Ishikawa (cell line): ENCODE measurements at regions not wholly inside any gene's neighbourhood (a gene's known extent, or its start where the extent isn't known, plus 50 kb on each side); places are given as distances from the start of the nearest gene placed in this dataset.

Experiments
- EGR1 ChIP-seq: IDR thresholded peaks from 2 replicates; pipeline ENCODE4 v1.6.1; 2012
- EP300 ChIP-seq: IDR thresholded peaks from 2 replicates; pipeline ENCODE4 v1.6.1; 2012; ENCODE audit warnings: borderline replicate concordance
- MAX ChIP-seq: IDR thresholded peaks from 2 replicates; pipeline ENCODE4 v1.6.1; 2012
- NFIC ChIP-seq: IDR thresholded peaks from 2 replicates; pipeline ENCODE4 v1.6.1; 2012
- RAD21 ChIP-seq: IDR thresholded peaks from 2 replicates; pipeline ENCODE4 v1.6.1; 2012; ENCODE audit warnings: low read depth
- TAF1 ChIP-seq: IDR thresholded peaks from 2 replicates; pipeline ENCODE4 v1.6.1; 2012; ENCODE audit warnings: low read depth, mild to moderate bottlenecking
- TCF12 ChIP-seq: IDR thresholded peaks from 2 replicates; pipeline ENCODE4 v1.6.1; 2012; ENCODE audit warnings: low read depth
- TEAD4 ChIP-seq: IDR thresholded peaks from 2 replicates; pipeline ENCODE4 v1.6.1; 2012
- YY1 ChIP-seq: IDR thresholded peaks from 2 replicates; pipeline ENCODE4 v1.6.1; 2012; ENCODE audit warnings: low read depth
- ZBTB7A ChIP-seq: IDR thresholded peaks from 2 replicates; pipeline ENCODE4 v1.6.1; 2012; ENCODE audit warnings: low read depth
- TF ChIP-seq, protein P1 (sequence below): IDR thresholded peaks from 2 replicates; pipeline ENCODE4 v1.6.1; 2012; ENCODE audit warnings: low read depth, mild to moderate bottlenecking

GRCh38 chr14:36383767-36384431 is 63.5 kb upstream of the MBIP start:
- TF ChIP-seq TEAD4: no peak
- TF ChIP-seq TAF1: no peak
- no peak for TF ChIP-seq ZBTB7A
- no peak for TF ChIP-seq EP300
- TF ChIP-seq EGR1: no peak
- TF ChIP-seq TCF12: no peak
- no peak for TF ChIP-seq MAX
- no peak for TF ChIP-seq YY1
- TF ChIP-seq NFIC: no peak
- no peak for TF ChIP-seq RAD21
- TF ChIP-seq, protein P1, sequence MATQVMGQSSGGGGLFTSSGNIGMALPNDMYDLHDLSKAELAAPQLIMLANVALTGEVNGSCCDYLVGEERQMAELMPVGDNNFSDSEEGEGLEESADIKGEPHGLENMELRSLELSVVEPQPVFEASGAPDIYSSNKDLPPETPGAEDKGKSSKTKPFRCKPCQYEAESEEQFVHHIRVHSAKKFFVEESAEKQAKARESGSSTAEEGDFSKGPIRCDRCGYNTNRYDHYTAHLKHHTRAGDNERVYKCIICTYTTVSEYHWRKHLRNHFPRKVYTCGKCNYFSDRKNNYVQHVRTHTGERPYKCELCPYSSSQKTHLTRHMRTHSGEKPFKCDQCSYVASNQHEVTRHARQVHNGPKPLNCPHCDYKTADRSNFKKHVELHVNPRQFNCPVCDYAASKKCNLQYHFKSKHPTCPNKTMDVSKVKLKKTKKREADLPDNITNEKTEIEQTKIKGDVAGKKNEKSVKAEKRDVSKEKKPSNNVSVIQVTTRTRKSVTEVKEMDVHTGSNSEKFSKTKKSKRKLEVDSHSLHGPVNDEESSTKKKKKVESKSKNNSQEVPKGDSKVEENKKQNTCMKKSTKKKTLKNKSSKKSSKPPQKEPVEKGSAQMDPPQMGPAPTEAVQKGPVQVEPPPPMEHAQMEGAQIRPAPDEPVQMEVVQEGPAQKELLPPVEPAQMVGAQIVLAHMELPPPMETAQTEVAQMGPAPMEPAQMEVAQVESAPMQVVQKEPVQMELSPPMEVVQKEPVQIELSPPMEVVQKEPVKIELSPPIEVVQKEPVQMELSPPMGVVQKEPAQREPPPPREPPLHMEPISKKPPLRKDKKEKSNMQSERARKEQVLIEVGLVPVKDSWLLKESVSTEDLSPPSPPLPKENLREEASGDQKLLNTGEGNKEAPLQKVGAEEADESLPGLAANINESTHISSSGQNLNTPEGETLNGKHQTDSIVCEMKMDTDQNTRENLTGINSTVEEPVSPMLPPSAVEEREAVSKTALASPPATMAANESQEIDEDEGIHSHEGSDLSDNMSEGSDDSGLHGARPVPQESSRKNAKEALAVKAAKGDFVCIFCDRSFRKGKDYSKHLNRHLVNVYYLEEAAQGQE: no peak

DNA sequence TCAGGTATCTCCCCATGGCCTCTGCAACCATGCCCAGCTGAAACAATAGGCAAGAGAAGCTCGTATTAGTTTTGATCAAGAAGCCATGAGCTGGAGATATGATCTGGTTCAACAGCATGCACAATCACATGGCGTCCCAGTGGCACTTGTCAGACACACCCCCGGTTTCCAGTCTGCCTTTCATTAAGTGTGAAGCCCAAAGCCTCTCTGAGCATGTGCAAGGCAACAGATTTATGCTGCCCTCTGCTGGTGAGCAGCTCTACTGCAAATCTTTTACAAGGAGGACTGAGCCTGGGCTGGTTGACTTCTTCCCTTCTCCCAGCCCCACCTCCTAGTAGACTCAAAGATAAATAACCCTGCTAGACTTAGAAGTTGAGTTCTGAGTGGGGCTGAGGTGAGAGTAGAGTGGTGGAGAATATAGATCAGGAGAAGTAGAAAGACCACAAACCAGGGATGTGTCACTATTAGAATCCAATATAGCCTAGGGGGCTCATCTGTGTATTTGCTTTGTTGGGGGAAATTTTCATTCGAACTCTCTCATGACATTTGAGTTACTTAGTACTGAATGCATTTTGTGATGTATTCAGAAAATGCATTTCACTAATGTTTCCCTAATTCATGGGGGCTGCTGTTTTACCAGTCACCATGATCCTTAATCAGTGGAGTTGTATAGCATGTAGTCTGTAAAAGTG is 53.7 kb upstream of the MBIP start:
- TF ChIP-seq MAX (peak; percentile 95), ZBTB7A (no peak), YY1 (0 out of 2 replicates have a peak, but pooled peaks have one; percentile 19), RAD21 (peak; percentile 88)
